Right cardiac atrium (tissue), 5 donors: ENCODE measurements at regions not wholly inside any gene's neighbourhood (a gene's known extent, or its start where the extent isn't known, plus 50 kb on each side); places are given as distances from the start of the nearest gene placed in this dataset.

ENCODE experiments used
- ATAC-seq, 2 donors: fragments of 200-7000 bp; cut with Tn5 transposase; one replicate each; pipeline versions ENCODE4 v1.8.0 to v1.9.1; 2020; ENCODE audit warnings: moderate library complexity in 2 of 2, mild to moderate bottlenecking in 1 of 2
- DNase-seq, 3 donors: peaks; one replicate each; pipeline ENCODE4 v3.0.0-alpha.2; 2020
- H3K27ac ChIP-seq: one replicate; pipeline ENCODE4 v1.5.1; 2013; ENCODE audit warnings: mild to moderate bottlenecking, low read length, control low read depth, moderate library complexity
- H3K27me3 ChIP-seq: one replicate; pipeline ENCODE4 v1.6.1; 2013; ENCODE audit not compliant: control insufficient read depth, insufficient read depth
- H3K4me1 ChIP-seq: one replicate; pipeline ENCODE4 v1.6.1; 2013; ENCODE audit warnings: low read length; ENCODE audit not compliant: control insufficient read depth, insufficient read depth
- H3K4me3 ChIP-seq: one replicate; pipeline ENCODE4 v1.5.1; 2013; ENCODE audit warnings: low read length, control low read depth
- H3K9me3 ChIP-seq: one replicate; pipeline ENCODE4 v1.6.1; 2013; ENCODE audit warnings: low read length; ENCODE audit not compliant: control insufficient read depth
- WGBS: extraction: QIAGEN DNeasy Blood & Tissue Kit; methylation state at CpG from one replicate; pipeline ENCODE4 v1.1.7; 2013; 5-methylcytosine and 5-hydroxymethylcytosine counted together
- intact Hi-C, 4 donors: fragments of 100-400 bp; cut with DNase I; formaldehyde crosslinking; loops; one replicate each; pipeline versions ENCODE4 v1.11.0 to v1.14.0; 2022 to 2023
- donor health status: healthy with polysubstance abuse.
- donor health status: DM: no; HTN: yes; CAD: no.
- donor health status: DM: no; HTN: no; CAD: no.
- donor health status: DM: no; HTN: yes; CAD: no; lungs with severe emphysema.
- donor health status: DM: yes; HTN: yes; CAD: no.

DNA sequence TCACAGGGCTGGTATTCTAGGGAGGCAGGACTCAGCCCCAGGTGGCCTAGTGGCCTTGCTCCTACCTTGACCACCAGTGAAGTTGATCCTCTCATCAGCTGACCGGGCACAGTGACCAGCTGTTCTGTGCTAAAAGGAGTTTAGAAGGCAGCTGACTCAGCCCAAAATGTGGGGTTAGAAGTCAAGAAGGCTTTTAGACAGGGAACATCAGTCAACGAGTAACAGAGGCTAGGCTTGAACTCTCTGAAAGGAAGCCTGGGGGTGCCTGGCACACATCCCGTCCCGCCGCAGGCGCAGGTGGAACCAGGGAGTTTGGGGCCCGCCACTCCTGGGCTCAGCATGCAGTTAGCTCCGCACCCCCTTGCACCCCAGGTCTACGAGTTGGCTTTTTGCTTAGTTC lies 114.9 kb upstream of the SLC45A1 start:
- H3K4me3 ChIP-seq: no peak overlapping the region
- no peaks in the 10 kb centered on the region for H3K9me3 ChIP-seq
- H3K27me3 ChIP-seq: no peaks in the 10 kb centered on the region
- ATAC-seq (peak in 1 of 2 donors; percentile 15), DNase-seq (peak in 1 of 3 donors; percentile 49)
- intact Hi-C loops: no loop called here
- 94% methylated on average over 9 of the region's 9 CpGs for WGBS
- H3K4me1 ChIP-seq: peaks cover 11% of the 10 kb centered on the region
- peak overlapping the region; percentile 55 for H3K27ac ChIP-seq

DNA sequence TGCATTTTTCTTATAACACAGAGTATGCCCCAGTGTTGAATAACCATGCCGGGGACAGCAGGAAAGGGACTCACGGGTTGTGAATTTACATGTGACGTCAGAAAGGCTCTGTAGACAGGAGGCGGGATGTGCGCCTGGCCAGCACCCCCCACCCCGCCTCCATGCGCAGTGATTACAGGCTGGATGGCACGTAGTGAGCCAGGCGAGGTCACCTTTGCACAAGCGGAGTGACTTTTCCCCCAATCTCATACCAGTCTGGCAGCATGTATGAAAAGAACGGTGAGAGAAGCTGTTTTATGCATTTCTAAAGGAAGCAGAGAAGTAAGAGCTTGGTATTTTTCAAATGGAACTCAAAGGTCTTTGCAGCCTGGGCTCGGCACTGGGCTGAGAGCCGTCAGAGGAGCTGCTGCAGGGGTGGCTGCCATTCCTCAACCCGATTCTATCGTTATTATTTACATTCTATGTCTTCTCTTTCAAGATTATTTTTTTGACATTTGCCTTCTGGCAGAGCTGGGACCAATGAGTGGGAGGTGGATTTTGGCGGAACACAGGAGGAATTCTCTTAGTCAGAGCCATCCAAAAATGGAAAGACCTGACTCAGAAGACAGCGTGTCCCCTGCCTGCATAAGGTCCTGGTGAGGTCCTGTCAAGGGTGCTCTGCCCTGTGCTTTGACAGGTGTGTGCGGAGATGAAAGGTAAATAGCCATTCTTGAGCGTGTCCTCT lies 115.6 kb upstream of the SLC45A1 start:
- H3K4me3 ChIP-seq: no peak overlapping the region
- no peaks in the 10 kb centered on the region for H3K9me3 ChIP-seq
- peak overlapping the region; percentile 55 for H3K27ac ChIP-seq
- no peaks in the 10 kb centered on the region for H3K27me3 ChIP-seq
- WGBS: 37% methylated on average over 19 of the region's 19 CpGs
- ATAC-seq (peak; percentile 89), DNase-seq (peak; percentile 76 to 86 (median 83))
- peaks cover 11% of the 10 kb centered on the region for H3K4me1 ChIP-seq
- intact Hi-C loops: no loop called here

- no peaks in the 10 kb centered on the region for H3K27me3 ChIP-seq
- H3K27ac ChIP-seq: peak overlapping the region; percentile 64
- ATAC-seq (no peak), DNase-seq (peak in 1 of 3 donors; percentile 21)
- no peaks in the 10 kb centered on the region for H3K9me3 ChIP-seq
- WGBS: 79% methylated on average over 10 of the region's 10 CpGs
- peaks cover 11% of the 10 kb centered on the region for H3K4me1 ChIP-seq
- H3K4me3 ChIP-seq: no peak overlapping the region
- intact Hi-C loops: no loop called here
Measured at GRCh38 chr1:8201331-8201861, 116.5 kb upstream of the SLC45A1 start.

- no peak overlapping the region for H3K27ac ChIP-seq
- 95% methylated on average over 18 of the region's 18 CpGs for WGBS
- no peaks in the 10 kb centered on the region for H3K27me3 ChIP-seq
- H3K4me3 ChIP-seq: no peak overlapping the region
- peaks cover 11% of the 10 kb centered on the region for H3K4me1 ChIP-seq
- DNase-seq: peak in 1 of 3 donors; percentile 37
- H3K9me3 ChIP-seq: no peaks in the 10 kb centered on the region
- ATAC-seq: no peak
- intact Hi-C loops: no loop called here
Measured at GRCh38 chr1:8200317-8201115, 117.4 kb upstream of the SLC45A1 start.

- H3K9me3 ChIP-seq: no peaks in the 10 kb centered on the region
- DNase-seq (no peak), ATAC-seq (no peak)
- peaks cover 11% of the 10 kb centered on the region for H3K4me1 ChIP-seq
- H3K27ac ChIP-seq: no peak overlapping the region
- no peak overlapping the region for H3K4me3 ChIP-seq
- 91% methylated on average over 6 of the region's 6 CpGs for WGBS
- intact Hi-C loops: no loop called here
- H3K27me3 ChIP-seq: no peaks in the 10 kb centered on the region
Measured at GRCh38 chr1:8198522-8198921, 119.4 kb upstream of the SLC45A1 start.

- H3K9me3 ChIP-seq: no peaks in the 10 kb centered on the region
- no peak overlapping the region for H3K4me3 ChIP-seq
- no peak overlapping the region for H3K27ac ChIP-seq
- 44% methylated on average over 20 of the region's 20 CpGs for WGBS
- intact Hi-C loops: no loop called here
- ATAC-seq (peak; percentile 29 to 52), DNase-seq (peak; percentile 70 to 79 (median 78))
- H3K4me1 ChIP-seq: peaks cover 5% of the 10 kb centered on the region
- no peaks in the 10 kb centered on the region for H3K27me3 ChIP-seq
Measured at GRCh38 chr1:8197493-8198282, 120.2 kb upstream of the SLC45A1 start.

- Histone ChIP-seq H3K4me3 (no peak overlapping the region), H3K27ac (no peak overlapping the region), H3K9me3 (no peaks in the 10 kb centered on the region), H3K27me3 (no peaks in the 10 kb centered on the region), H3K4me1 (peaks cover 4% of the 10 kb centered on the region)
- WGBS: 77% methylated on average over 14 of the region's 14 CpGs
- intact Hi-C loops: no loop called here
- ATAC-seq (peak in 1 of 2 donors; percentile 59), DNase-seq (peak in 1 of 3 donors; percentile 3)
Measured at GRCh38 chr1:8194481-8195227, 123.3 kb upstream of the SLC45A1 start.

DNA sequence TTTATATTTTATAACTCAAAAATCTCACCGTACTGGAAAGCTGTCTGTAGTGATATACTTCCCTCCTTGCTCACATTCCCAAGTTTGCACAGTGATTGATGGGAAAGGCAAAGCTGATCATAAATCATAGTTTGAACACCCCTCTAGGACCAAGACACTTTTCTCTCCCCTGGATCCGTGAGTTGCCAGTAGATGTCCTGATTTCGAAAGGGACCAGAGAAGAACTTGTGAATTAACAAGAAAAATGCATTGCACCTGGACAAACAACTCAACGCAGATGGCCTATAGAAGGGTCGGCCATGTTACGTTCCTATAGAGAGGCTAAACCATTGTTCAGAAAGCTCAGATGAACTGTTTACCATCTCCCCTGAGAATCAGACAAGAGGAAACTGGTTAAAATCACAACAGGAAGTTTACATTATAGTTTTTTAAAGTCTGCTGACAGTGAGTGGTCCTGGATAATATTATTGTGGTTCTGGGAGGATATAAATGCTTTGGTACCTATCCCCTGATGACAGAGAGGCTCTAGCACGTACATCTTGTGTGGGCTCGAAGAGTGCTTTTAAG lies 124.0 kb upstream of the SLC45A1 start:
- 87% methylated on average over 8 of the region's 8 CpGs for WGBS
- ATAC-seq: no peak
- H3K4me1 ChIP-seq: peaks cover 4% of the 10 kb centered on the region
- H3K27ac ChIP-seq: no peak overlapping the region
- intact Hi-C loops: no loop called here
- no peak for DNase-seq
- H3K27me3 ChIP-seq: no peaks in the 10 kb centered on the region
- no peak overlapping the region for H3K4me3 ChIP-seq
- H3K9me3 ChIP-seq: no peaks in the 10 kb centered on the region

GRCh38 chr1:8191474-8191873 lies 126.4 kb upstream of the SLC45A1 start:
- Histone ChIP-seq H3K9me3 (no peaks in the 10 kb centered on the region), H3K4me3 (no peak overlapping the region), H3K4me1 (peaks cover 4% of the 10 kb centered on the region), H3K27me3 (no peaks in the 10 kb centered on the region), H3K27ac (no peak overlapping the region)
- DNase-seq: no peak
- 75% methylated on average over 9 of the region's 9 CpGs for WGBS
- no peak for ATAC-seq
- intact Hi-C loops: no loop called here

GRCh38 chr1:8189931-8190483 lies 127.9 kb upstream of the SLC45A1 start:
- Histone ChIP-seq H3K4me3 (no peak overlapping the region), H3K27me3 (no peaks in the 10 kb centered on the region), H3K4me1 (peaks cover 4% of the 10 kb centered on the region), H3K9me3 (no peaks in the 10 kb centered on the region), H3K27ac (peak overlapping the region; percentile 33)
- 90% methylated on average over 6 of the region's 6 CpGs for WGBS
- ATAC-seq (peak in 1 of 2 donors; percentile 39), DNase-seq (peak in 1 of 3 donors; percentile 1)
- intact Hi-C loops: no loop called here
